Nephron (organoid): ENCODE measurements at regions not wholly inside any gene's neighbourhood (a gene's known extent, or its start where the extent isn't known, plus 50 kb on each side); places are given as distances from the start of the nearest gene placed in this dataset.
"Not testable (repeated sequence)": the region's sequence is repeated elsewhere in the genome, so short reads cannot be mapped to it uniquely, and the experiment has no call there.

Experiments used
- H3K27ac Mint-ChIP-seq, 3 experiments: 2 replicates each; pipeline ENCODE4 v1.8.0; 2020; ENCODE audit warnings: mixed read lengths in 3 of 3, mild to moderate bottlenecking in 2 of 3, moderate library complexity in 1 of 3
- H3K27me3 Mint-ChIP-seq: 2 replicates; pipeline ENCODE4 v1.8.0; 2021; ENCODE audit warnings: low read depth, mild to moderate bottlenecking, moderate library complexity, mixed read lengths
- H3K36me3 Mint-ChIP-seq: 2 replicates; pipeline ENCODE4 v1.8.0; 2020; ENCODE audit warnings: low read depth, mixed read lengths
- H3K4me1 Mint-ChIP-seq: 2 replicates; pipeline ENCODE4 v1.8.0; 2020; ENCODE audit warnings: mixed read lengths
- H3K4me3 Mint-ChIP-seq, 3 experiments: 2 replicates each; pipeline ENCODE4 v1.8.0; 2020; ENCODE audit warnings: mild to moderate bottlenecking in 3 of 3, mixed read lengths in 3 of 3, moderate library complexity in 2 of 3
- H3K9me3 Mint-ChIP-seq: 2 replicates; pipeline ENCODE4 v1.8.0; 2020; ENCODE audit warnings: mixed read lengths
- TF ChIP-seq, protein P1 (sequence below), 3 experiments: fragments of 200-600 bp; sonication (generic); IDR thresholded peaks; one replicate each; pipeline ENCODE4 v1.5.0; 2021; ENCODE audit warnings: antibody characterized with exemption in 3 of 3; ENCODE audit not compliant: unreplicated experiment in 3 of 3

GRCh38 chr16:55992551-55992950 is 117.4 kb upstream of the CES5A start:
- Mint-ChIP-seq H3K27ac (no peak overlapping the region), H3K27me3 (peaks cover 8% of the 10 kb centered on the region), H3K36me3 (no peaks in the 10 kb centered on the region), H3K4me3 (no peak overlapping the region), H3K4me1 (no peaks in the 10 kb centered on the region), H3K9me3 (peaks cover 6% of the 10 kb centered on the region)
- TF ChIP-seq, protein P1, sequence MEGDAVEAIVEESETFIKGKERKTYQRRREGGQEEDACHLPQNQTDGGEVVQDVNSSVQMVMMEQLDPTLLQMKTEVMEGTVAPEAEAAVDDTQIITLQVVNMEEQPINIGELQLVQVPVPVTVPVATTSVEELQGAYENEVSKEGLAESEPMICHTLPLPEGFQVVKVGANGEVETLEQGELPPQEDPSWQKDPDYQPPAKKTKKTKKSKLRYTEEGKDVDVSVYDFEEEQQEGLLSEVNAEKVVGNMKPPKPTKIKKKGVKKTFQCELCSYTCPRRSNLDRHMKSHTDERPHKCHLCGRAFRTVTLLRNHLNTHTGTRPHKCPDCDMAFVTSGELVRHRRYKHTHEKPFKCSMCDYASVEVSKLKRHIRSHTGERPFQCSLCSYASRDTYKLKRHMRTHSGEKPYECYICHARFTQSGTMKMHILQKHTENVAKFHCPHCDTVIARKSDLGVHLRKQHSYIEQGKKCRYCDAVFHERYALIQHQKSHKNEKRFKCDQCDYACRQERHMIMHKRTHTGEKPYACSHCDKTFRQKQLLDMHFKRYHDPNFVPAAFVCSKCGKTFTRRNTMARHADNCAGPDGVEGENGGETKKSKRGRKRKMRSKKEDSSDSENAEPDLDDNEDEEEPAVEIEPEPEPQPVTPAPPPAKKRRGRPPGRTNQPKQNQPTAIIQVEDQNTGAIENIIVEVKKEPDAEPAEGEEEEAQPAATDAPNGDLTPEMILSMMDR (IDR thresholded peaks at IDR 0.05; ENCODE audit: unreplicated experiment in 3 of 3): no peak

DNA sequence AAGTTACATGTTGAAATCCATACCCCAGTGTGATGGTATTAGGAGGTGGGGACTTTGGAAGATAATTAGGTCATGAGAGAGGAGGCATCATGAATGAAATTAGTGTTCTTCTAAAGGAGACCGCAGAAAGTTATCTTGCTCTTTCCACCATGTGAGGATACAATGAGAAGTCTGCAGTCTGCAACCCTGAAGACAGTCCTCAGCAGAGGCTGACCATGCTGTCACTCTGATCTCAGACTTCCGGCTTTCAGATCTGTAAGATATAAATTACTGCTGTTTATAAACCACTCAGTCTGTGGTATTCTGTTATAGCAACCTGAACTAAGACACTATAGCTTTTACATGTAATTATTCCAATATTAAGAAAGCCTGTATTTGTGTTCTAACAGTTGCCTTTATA is 116.7 kb upstream of the CES5A start:
- H3K4me1 Mint-ChIP-seq: no peaks in the 10 kb centered on the region
- no peak overlapping the region for H3K27ac Mint-ChIP-seq
- H3K27me3 Mint-ChIP-seq: peaks cover 8% of the 10 kb centered on the region
- no peak overlapping the region for H3K4me3 Mint-ChIP-seq
- H3K36me3 Mint-ChIP-seq: no peaks in the 10 kb centered on the region
- TF ChIP-seq, protein P1 (IDR thresholded peaks at IDR 0.05; ENCODE audit: unreplicated experiment in 3 of 3): no peak
- H3K9me3 Mint-ChIP-seq: peaks cover 10% of the 10 kb centered on the region

DNA sequence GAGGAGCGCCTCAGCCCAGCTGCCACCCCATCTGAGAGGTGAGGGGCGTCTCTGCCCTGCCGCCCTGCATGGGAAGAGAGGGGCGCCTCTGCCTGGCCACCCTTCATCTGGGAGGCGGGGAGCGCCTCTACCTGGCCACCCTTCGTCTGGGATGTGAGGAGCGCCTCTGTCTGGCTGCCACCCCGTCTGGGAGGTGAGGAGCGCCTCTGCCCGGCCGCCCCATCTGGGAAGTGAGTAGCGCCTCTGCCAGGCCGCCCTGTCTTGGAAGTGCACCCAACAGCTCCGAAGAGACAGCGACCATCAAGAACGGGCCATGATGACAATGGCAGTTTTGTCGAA is 114.4 kb upstream of the CES5A start:
- peaks cover 3% of the 10 kb centered on the region for H3K27me3 Mint-ChIP-seq
- peaks cover 19% of the 10 kb centered on the region for H3K9me3 Mint-ChIP-seq
- TF ChIP-seq, protein P1 (IDR thresholded peaks at IDR 0.05; ENCODE audit: unreplicated experiment in 3 of 3): no peak
- no peak overlapping the region for H3K4me3 Mint-ChIP-seq
- H3K4me1 Mint-ChIP-seq: no peaks in the 10 kb centered on the region
- H3K36me3 Mint-ChIP-seq: no peaks in the 10 kb centered on the region
- no peak overlapping the region for H3K27ac Mint-ChIP-seq

- not testable (repeated sequence) for H3K4me1 Mint-ChIP-seq, H3K27ac Mint-ChIP-seq, H3K4me3 Mint-ChIP-seq, H3K27me3 Mint-ChIP-seq, H3K36me3 Mint-ChIP-seq
- peaks cover 19% of the 10 kb centered on the region for H3K9me3 Mint-ChIP-seq
These were observed 113.8 kb upstream of the CES5A start for GRCh38 chr16:55988850-55989568.

DNA sequence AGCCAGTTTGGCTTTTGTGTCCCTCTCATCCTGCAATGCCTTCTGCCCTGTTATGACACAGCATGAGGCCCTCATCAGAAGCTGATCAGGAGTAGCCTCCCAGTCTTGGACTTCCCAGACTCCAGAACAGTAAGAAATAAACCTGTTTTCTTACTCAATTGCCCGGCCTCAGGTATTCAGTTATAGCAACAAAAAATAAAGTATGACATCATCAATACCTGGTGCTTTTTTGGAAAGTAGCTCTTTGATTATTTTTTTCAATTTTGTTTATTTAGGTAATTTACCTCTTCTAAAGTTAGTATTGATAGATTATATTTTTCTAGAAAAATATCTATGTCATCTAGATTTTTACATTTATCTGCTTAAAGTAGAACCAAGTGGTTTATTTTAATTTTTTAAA is 112.8 kb upstream of the CES5A start:
- Mint-ChIP-seq H3K4me1 (no peaks in the 10 kb centered on the region), H3K27me3 (peaks cover 3% of the 10 kb centered on the region), H3K9me3 (peaks cover 19% of the 10 kb centered on the region), H3K27ac (no peak overlapping the region), H3K36me3 (no peaks in the 10 kb centered on the region), H3K4me3 (no peak overlapping the region)
- TF ChIP-seq, protein P1 (IDR thresholded peaks at IDR 0.05; ENCODE audit: unreplicated experiment in 3 of 3): no peak

DNA sequence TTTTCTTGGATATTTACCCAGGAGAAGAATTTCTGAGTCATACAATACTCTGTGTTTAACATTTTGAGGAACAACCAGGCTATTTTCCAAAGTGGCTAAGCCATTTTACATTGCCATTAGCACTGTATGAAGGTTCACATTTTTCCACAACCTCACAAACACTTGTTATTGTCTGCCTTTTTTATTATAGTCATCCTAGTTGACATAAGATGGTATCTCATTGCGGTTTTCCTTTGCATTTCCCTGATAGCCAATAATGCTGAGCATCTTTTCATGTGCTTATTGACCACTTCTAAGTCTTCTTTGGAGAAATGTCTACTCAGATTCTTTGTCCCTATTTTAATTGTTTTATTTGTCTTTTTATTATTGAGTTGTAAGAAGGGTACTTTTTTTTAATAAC is 107.4 kb upstream of the CES5A start:
- H3K27ac Mint-ChIP-seq: no peak overlapping the region
- TF ChIP-seq, protein P1 (IDR thresholded peaks at IDR 0.05; ENCODE audit: unreplicated experiment in 3 of 3): no peak
- no peaks in the 10 kb centered on the region for H3K4me1 Mint-ChIP-seq
- no peaks in the 10 kb centered on the region for H3K36me3 Mint-ChIP-seq
- H3K9me3 Mint-ChIP-seq: peaks cover 13% of the 10 kb centered on the region
- no peak overlapping the region for H3K4me3 Mint-ChIP-seq
- H3K27me3 Mint-ChIP-seq: no peaks in the 10 kb centered on the region
